ENCODE measurements at regions not wholly inside any gene's neighbourhood (a gene's known extent, or its start where the extent isn't known, plus 50 kb on each side); places are given as distances from the start of the nearest gene placed in this dataset.

GRCh38 chr2:18001671-18002070 is 123.2 kb downstream of the KCNS3 start:
- TF ChIP-seq GLIS3 (CRISPR knock-in tag; IDR thresholded peaks at IDR 0.05), result no peak
- TF ChIP-seq BACH2 (CRISPR knock-in tag; IDR thresholded peaks at IDR 0.05; ENCODE audit: borderline replicate concordance), result no peak
- TF ChIP-seq TOX (CRISPR knock-in tag; IDR thresholded peaks at IDR 0.05; ENCODE audit: borderline replicate concordance), result no peak
- TF ChIP-seq ZFP30 (CRISPR knock-in tag; IDR thresholded peaks at IDR 0.05), result no peak
- no peak for TF ChIP-seq CREB5 (CRISPR knock-in tag; IDR thresholded peaks at IDR 0.05; ENCODE audit: low read depth)
- TF ChIP-seq ZNF565 (CRISPR knock-in tag; conservative IDR thresholded peaks at IDR 0.05; ENCODE audit: low read depth), result no peak
- no peak for TF ChIP-seq ZFP3 (CRISPR knock-in tag; IDR thresholded peaks at IDR 0.05)
- TF ChIP-seq ARNTL (CRISPR knock-in tag; IDR thresholded peaks at IDR 0.05; ENCODE audit: borderline replicate concordance, low read depth), result no peak
- TF ChIP-seq RARB (CRISPR knock-in tag; IDR thresholded peaks at IDR 0.05), result no peak
- TF ChIP-seq, protein P1, sequence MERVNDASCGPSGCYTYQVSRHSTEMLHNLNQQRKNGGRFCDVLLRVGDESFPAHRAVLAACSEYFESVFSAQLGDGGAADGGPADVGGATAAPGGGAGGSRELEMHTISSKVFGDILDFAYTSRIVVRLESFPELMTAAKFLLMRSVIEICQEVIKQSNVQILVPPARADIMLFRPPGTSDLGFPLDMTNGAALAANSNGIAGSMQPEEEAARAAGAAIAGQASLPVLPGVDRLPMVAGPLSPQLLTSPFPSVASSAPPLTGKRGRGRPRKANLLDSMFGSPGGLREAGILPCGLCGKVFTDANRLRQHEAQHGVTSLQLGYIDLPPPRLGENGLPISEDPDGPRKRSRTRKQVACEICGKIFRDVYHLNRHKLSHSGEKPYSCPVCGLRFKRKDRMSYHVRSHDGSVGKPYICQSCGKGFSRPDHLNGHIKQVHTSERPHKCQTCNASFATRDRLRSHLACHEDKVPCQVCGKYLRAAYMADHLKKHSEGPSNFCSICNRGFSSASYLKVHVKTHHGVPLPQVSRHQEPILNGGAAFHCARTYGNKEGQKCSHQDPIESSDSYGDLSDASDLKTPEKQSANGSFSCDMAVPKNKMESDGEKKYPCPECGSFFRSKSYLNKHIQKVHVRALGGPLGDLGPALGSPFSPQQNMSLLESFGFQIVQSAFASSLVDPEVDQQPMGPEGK (CRISPR knock-in tag; IDR thresholded peaks at IDR 0.05; ENCODE audit: borderline replicate concordance), result no peak
- no peak for TF ChIP-seq ISL1 (CRISPR knock-in tag; IDR thresholded peaks at IDR 0.05)
- no peak for TF ChIP-seq OSR1 (CRISPR knock-in tag; IDR thresholded peaks at IDR 0.05)
- no peak for TF ChIP-seq TCF4 (CRISPR knock-in tag; IDR thresholded peaks at IDR 0.05; ENCODE audit: borderline replicate concordance)
